ENCODE measurements at regions not wholly inside any gene's neighbourhood (a gene's known extent, or its start where the extent isn't known, plus 50 kb on each side); places are given as distances from the start of the nearest gene placed in this dataset.

GRCh38 chr5:2916076-2916682 lies 164.7 kb upstream of the IRX2 start:
- TF ChIP-seq ZNF114 (CRISPR knock-in tag; IDR thresholded peaks at IDR 0.05) (no peak), CREB1 (CRISPR knock-in tag; IDR thresholded peaks at IDR 0.05; ENCODE audit: low read depth) (no peak), EZH2 (IDR thresholded peaks at IDR 0.05; ENCODE audit: low read depth, unreplicated experiment) (no peak), POLR2AphosphoS5 (IDR thresholded peaks at IDR 0.05; ENCODE audit: low read depth) (no peak), EZH2phosphoT487 (IDR thresholded peaks at IDR 0.05; ENCODE audit: unreplicated experiment) (no peak), JUNB (IDR thresholded peaks at IDR 0.05; ENCODE audit: unreplicated experiment) (no peak), REST (IDR thresholded peaks at IDR 0.05; ENCODE audit: unreplicated experiment) (no peak), ZNF331 (CRISPR knock-in tag; IDR thresholded peaks at IDR 0.05; ENCODE audit: low read depth) (no peak), ETS1 (IDR thresholded peaks at IDR 0.05) (no peak), NANOG (IDR thresholded peaks at IDR 0.05; ENCODE audit: borderline replicate concordance) (no peak)
- TF ChIP-seq, protein P1, sequence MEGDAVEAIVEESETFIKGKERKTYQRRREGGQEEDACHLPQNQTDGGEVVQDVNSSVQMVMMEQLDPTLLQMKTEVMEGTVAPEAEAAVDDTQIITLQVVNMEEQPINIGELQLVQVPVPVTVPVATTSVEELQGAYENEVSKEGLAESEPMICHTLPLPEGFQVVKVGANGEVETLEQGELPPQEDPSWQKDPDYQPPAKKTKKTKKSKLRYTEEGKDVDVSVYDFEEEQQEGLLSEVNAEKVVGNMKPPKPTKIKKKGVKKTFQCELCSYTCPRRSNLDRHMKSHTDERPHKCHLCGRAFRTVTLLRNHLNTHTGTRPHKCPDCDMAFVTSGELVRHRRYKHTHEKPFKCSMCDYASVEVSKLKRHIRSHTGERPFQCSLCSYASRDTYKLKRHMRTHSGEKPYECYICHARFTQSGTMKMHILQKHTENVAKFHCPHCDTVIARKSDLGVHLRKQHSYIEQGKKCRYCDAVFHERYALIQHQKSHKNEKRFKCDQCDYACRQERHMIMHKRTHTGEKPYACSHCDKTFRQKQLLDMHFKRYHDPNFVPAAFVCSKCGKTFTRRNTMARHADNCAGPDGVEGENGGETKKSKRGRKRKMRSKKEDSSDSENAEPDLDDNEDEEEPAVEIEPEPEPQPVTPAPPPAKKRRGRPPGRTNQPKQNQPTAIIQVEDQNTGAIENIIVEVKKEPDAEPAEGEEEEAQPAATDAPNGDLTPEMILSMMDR (conservative IDR thresholded peaks at IDR 0.05; ENCODE audit: low read depth in 2 of 2), result no peak
